Skeletal muscle cell (primary cell): ENCODE measurements at regions not wholly inside any gene's neighbourhood (a gene's known extent, or its start where the extent isn't known, plus 50 kb on each side); places are given as distances from the start of the nearest gene placed in this dataset.
"Not testable (repeated sequence)": the region's sequence is repeated elsewhere in the genome, so short reads cannot be mapped to it uniquely, and the experiment has no call there.

Source experiments
- DNase-seq: peaks from one replicate; pipeline ENCODE4 v3.0.0-alpha.2; 2010; ENCODE audit warnings: low read depth
- H3K4me3 ChIP-seq: 2 replicates; pipeline ENCODE4 v1.5.1; 2011; ENCODE audit warnings: low read depth, mild to moderate bottlenecking, control low read depth, low read length, moderate library complexity

GRCh38 chr3:167019503-167019902 is 360.6 kb downstream of the ZBBX start:
- not testable (repeated sequence) for DNase-seq, H3K4me3 ChIP-seq

DNA sequence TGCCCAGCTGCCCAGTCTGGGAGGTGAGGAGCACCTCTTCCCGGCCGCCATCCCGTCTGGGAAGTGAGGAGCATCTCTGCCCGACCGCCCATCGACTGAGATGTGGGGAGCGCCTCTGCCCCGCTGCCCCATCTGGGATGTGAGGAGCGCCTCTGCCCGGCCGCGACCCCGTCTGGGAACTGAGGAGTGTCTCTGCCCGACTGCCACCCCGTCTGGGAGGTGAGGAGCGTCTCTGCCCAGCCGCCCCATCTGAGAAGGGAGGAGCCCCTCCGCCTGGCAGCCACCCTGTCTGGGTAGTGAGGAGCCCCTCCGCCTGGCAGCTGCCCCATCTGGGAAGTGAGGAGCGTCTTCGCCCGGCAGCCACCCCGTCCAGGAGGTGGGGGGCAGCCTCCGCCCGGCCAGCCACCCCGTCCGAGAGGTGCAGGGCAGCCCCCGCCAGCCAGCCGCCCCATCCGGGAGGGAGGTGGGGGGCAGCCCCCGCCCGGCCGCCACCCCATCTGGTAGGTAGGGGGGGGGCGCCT is 361.4 kb downstream of the ZBBX start:
- H3K4me3 ChIP-seq, DNase-seq: not testable (repeated sequence)

GRCh38 chr3:167012691-167013090 is 367.4 kb downstream of the ZBBX start:
- DNase-seq: no peak
- H3K4me3 ChIP-seq: no peak overlapping the region

DNA sequence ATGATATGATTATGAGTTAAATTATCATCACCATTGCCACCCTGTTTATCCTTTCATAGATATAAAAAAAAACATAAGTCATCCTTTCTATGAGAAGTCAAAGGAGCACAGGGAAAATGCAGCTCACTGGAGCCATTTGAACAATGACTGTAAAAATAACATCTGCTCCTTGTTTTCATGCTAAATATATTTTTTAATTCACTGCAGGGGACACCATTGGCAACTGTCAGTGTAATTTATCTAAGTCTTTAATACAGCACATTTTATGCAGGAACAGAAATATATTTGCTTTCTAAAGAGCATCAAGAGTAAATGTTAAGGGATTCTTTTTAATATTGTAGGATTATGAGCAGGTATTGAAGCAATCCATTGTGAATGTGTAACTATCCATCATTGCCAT is 371.3 kb downstream of the ZBBX start:
- no peak overlapping the region for H3K4me3 ChIP-seq
- no peak for DNase-seq

DNA sequence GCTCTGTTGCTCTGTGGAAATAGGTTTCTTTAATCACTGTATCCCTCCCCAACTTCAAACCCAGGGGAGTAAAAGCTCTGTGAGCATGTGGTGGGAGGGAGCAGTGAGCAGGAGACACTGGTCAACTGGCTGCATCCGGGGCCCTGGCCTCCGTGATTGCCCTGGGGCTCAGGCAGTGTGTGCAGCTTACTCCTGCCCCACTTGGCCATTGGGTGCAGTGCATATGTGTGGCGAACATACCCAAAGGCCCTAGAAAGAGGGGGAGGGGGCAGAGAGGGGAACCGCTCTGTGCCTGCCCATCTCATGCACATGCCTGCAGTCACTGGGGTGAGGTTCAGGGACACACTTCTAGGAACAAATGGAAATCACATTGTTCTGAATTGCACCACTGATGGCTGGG is 378.7 kb downstream of the ZBBX start:
- no peak overlapping the region for H3K4me3 ChIP-seq
- DNase-seq: no peak

GRCh38 chr3:166993015-166993630 is 387.0 kb downstream of the ZBBX start:
- DNase-seq: peak; percentile 12
- no peak overlapping the region for H3K4me3 ChIP-seq

GRCh38 chr3:166986000-166986399 is 394.1 kb downstream of the ZBBX start:
- no peak for DNase-seq
- H3K4me3 ChIP-seq: no peak overlapping the region

GRCh38 chr3:166975796-166976195 is 404.3 kb downstream of the ZBBX start:
- H3K4me3 ChIP-seq, DNase-seq: not testable (repeated sequence)

GRCh38 chr3:166967714-166968113 is 412.4 kb downstream of the ZBBX start:
- not testable (repeated sequence) for H3K4me3 ChIP-seq, DNase-seq

GRCh38 chr3:166962911-166963310 is 417.2 kb downstream of the ZBBX start:
- no peak for DNase-seq

DNA sequence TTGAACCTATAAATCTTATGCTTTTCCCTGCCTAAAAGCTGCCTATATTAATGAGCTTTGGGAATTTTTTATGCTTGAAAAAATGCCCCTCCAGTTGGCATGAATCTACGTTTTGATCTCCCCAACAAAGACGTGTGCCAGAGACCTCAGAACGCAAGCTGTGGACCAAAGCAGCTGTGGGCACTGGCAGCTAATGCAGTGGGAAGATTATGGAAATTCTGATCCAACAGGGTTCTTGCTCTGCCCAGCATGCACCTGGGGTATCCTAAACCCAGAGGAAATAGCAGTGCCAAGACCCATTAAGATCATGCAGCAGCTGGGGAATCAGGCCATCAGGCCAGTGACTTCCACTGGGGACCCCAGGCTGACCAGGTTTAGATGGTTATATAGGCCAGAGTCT is 423.0 kb downstream of the ZBBX start:
- H3K4me3 ChIP-seq: no peak overlapping the region
- no peak for DNase-seq

More at GRCh38 chr3:166962911-166963310, 417.2 kb downstream of the ZBBX start:
- no peak overlapping the region for H3K4me3 ChIP-seq

DNA sequence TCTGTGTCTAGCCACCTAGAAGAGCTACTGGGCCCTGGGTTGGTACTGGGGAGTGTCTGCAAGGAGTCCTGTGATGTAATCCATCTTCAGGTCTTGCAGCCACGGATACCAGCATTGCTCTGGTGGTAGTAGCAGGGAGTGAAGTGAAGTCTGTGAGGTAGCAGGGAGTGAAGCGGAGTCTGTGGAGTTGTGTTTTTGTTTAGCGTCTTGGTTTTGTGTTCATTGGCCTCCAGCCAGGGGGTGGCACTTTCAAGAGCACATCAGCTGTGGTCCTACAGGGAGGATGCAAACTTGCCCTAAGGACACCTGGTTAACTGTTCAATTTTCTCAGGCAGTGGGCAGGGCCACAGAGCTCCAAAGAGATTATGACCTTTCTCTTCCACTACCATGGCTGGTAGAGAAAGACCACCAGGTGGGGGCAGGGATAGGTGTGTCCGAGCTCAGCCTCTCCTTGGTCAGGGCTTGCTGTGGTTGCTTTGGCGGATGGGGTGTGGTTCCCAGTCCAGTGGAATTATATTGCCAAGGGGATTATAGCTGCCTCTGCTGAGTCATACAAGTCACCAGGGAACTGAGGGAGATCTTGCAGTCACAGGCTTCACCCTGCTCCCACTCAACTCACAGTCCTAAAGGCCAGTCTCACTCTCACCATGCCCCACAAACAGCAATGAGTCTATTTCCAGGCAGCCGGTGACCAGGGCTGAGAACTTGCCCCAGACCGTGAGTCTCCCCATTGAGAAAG is 424.7 kb downstream of the ZBBX start:
- DNase-seq: no peak
- no peak overlapping the region for H3K4me3 ChIP-seq

DNA sequence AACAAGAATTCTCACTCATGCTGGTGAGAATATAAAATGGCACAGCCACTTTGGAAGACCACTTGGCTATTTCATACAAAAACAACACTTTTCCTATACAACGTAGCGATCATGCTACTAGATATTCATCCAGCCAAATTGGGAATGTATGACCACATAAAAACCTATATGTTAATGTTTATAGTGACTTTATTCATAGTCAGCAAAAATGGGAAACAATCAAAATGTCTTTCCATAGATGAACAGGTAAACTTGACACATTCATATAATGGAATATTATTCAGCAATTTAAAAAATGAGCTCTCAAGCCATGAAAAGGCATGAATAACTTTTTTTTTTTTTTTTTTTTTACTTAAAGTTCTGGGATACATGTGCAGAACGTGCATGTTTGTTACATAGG is 445.2 kb downstream of the ZBBX start:
- DNase-seq: no peak
- no peak overlapping the region for H3K4me3 ChIP-seq

GRCh38 chr3:166917437-166917836 is 462.7 kb downstream of the ZBBX start:
- no peak for DNase-seq
- no peak overlapping the region for H3K4me3 ChIP-seq

- no peak for DNase-seq
Measured at GRCh38 chr3:166902374-166902773, 477.7 kb downstream of the ZBBX start.

DNA sequence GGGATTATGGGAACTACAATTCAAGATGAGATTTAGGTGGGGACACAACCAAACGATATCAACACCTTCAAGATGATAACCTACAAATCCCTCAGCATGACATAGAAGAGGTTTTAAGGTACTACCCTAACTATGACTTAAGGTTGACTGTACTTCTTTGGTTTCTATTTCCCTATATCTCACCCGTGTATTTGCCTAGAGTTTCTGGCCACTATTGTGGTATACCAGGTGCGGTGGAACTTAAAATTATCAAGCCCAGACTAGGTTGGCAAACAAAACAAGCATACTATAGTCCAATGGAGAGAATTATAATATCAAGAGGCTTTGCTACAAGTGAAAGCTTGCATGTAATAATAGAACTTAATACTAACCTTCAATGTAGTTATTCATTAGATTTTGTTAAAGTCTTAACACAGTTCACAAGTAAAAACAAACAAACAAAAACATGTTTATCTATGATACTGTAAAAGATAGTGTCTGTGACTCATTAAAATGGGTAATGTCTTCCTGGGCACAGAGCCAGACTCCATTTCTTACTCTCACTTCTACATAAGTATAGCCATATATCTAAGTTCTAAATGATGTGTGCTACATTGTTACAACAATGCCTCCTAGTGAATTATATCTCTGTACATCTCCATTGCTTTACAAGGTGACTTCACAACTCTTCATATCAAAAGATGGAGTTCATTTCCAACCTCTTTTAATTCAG is 479.1 kb downstream of the ZBBX start:
- DNase-seq: no peak
- no peak overlapping the region for H3K4me3 ChIP-seq

More at GRCh38 chr3:166902374-166902773, 477.7 kb downstream of the ZBBX start:
- H3K4me3 ChIP-seq: no peak overlapping the region

DNA sequence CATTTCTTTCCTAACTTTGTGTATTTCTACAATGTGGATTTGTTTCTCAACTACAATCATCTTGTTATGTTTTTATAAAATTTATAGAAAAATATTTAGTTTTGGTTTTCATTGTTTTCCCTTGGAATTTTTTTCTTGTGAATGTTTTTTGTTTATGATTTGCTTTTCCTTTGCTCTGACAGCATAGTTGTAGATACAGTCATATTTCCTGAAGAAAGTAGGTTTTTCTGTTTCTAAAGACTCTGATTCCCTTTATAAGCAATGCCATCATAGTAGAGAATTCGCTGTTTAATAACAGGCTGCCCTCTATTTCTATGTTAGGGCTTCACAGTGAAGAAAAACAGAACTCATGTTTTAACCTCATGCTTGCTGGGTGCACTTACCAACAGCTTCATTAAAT is 482.3 kb downstream of the ZBBX start:
- no peak for DNase-seq
- no peak overlapping the region for H3K4me3 ChIP-seq

- H3K4me3 ChIP-seq: no peak overlapping the region
- no peak for DNase-seq
Measured at GRCh38 chr3:166889241-166889640, 490.9 kb downstream of the ZBBX start.

- DNase-seq: no peak
- no peak overlapping the region for H3K4me3 ChIP-seq
Measured at GRCh38 chr3:166879661-166880060, 500.4 kb downstream of the ZBBX start.

GRCh38 chr3:166877971-166878370 is 502.1 kb downstream of the ZBBX start:
- H3K4me3 ChIP-seq: no peak overlapping the region
- DNase-seq: no peak
